Activated T-helper 2 cell treated with anti-CD3 and anti-CD28 coated beads, Interferon-gamma antibody, Interleukin-2, Interleukin-4, amounts not matched to agents 10 μg/mL and 5 μg/mL and 100 μg/mL, durations not matched to agents 14 hours and 24 hours and 36 hours (primary cell): ENCODE measurements at regions not wholly inside any gene's neighbourhood (a gene's known extent, or its start where the extent isn't known, plus 50 kb on each side); places are given as distances from the start of the nearest gene placed in this dataset.

Experiments
- DNase-seq: peaks from one replicate; pipeline ENCODE4 v3.0.0; 2021; ENCODE audit warnings: low spot score
- H3K27ac Mint-ChIP-seq: one replicate; pipeline ENCODE4 v1.8.0; 2021; ENCODE audit warnings: mixed read lengths
- H3K27me3 Mint-ChIP-seq: one replicate; pipeline ENCODE4 v1.8.0; 2021; ENCODE audit warnings: low read depth, mixed read lengths
- H3K36me3 Mint-ChIP-seq: one replicate; pipeline ENCODE4 v1.8.0; 2021; ENCODE audit warnings: low read depth, mixed read lengths
- H3K4me1 Mint-ChIP-seq: one replicate; pipeline ENCODE4 v1.8.0; 2021; ENCODE audit warnings: low read depth, mixed read lengths
- H3K4me3 Mint-ChIP-seq: one replicate; pipeline ENCODE4 v1.8.0; 2021; ENCODE audit warnings: low read depth, mild to moderate bottlenecking, moderate library complexity, mixed read lengths
- H3K9me3 Mint-ChIP-seq: one replicate; pipeline ENCODE4 v1.8.0; 2021; ENCODE audit warnings: mixed read lengths
- intact Hi-C: fragments of 100-400 bp; cut with micrococcal nuclease; formaldehyde crosslinking; loops from one replicate; pipeline ENCODE4 v1.15.1; 2023

DNA sequence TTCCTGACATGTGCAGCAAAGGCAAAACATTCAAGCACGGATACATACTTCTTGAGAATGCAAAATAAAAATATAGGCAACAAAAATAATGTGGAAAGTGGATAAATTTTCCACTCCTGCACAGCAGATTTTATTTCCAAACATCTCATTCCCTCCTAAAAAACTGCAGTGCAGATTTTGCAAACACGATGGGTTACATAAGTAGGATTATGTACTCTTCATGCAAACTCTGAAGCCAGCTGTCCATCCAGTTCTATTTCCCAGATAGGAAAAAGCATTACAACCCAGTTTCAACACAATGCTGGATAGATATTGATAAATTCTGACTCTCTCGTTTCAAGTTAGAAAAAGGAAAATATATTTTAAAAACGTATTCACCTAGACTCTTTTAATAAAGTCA lies 52.7 kb upstream of the CCNG1 start:
- intact Hi-C loops: no loop called here
- Mint-ChIP-seq H3K27me3 (no peaks in the 10 kb centered on the region), H3K27ac (no peak overlapping the region), H3K4me3 (no peak overlapping the region), H3K9me3 (no peaks in the 10 kb centered on the region), H3K4me1 (no peaks in the 10 kb centered on the region), H3K36me3 (no peaks in the 10 kb centered on the region)
- DNase-seq: no peak

DNA sequence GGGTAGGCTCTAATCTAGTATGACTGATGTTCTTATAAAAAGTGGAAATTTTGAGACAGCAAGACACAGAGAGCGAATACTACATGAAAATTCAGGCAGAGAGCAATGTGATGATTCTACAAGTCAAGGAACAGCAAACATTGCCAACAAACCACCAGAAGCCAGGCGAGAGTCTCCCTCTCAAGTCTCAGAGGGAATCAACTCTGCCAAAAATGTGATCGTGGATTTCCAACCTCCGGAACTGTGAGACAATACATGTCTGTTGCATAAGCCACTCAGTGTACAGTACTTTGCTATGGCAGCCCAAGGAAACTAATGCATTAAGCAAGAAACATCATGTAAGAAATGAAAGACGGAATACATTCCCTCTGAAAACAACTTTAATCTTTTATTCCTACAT lies 52.1 kb upstream of the CCNG1 start:
- intact Hi-C loops: no loop called here
- Mint-ChIP-seq H3K9me3 (no peaks in the 10 kb centered on the region), H3K4me1 (no peaks in the 10 kb centered on the region), H3K27ac (no peak overlapping the region), H3K36me3 (no peaks in the 10 kb centered on the region), H3K27me3 (peaks cover under 1% of the 10 kb centered on the region), H3K4me3 (no peak overlapping the region)
- DNase-seq: no peak

DNA sequence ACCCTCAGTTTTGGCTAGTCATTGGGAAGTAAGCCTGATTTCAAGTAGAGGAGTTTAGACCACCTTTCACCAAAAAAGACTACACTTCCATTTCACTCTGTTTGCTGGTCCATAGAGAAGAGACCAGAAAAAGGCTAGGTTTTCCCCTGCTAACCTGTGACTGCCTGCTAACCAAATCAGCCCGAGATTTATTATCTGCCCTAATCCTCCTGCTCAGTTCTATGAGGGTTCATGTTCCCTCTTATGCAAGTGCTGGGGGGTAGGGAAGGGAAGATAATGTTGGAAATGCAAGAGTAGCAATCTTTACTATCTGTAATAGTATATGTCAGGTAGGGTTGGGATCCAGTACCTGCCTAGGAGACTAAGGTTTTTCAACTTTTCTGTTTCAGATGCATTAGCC lies 51.6 kb upstream of the CCNG1 start:
- no peak for DNase-seq
- no peak overlapping the region for H3K27ac Mint-ChIP-seq
- no peaks in the 10 kb centered on the region for H3K36me3 Mint-ChIP-seq
- no peak overlapping the region for H3K4me3 Mint-ChIP-seq
- no peaks in the 10 kb centered on the region for H3K4me1 Mint-ChIP-seq
- H3K27me3 Mint-ChIP-seq: peaks cover 2% of the 10 kb centered on the region
- intact Hi-C loops: no loop called here
- no peaks in the 10 kb centered on the region for H3K9me3 Mint-ChIP-seq

DNA sequence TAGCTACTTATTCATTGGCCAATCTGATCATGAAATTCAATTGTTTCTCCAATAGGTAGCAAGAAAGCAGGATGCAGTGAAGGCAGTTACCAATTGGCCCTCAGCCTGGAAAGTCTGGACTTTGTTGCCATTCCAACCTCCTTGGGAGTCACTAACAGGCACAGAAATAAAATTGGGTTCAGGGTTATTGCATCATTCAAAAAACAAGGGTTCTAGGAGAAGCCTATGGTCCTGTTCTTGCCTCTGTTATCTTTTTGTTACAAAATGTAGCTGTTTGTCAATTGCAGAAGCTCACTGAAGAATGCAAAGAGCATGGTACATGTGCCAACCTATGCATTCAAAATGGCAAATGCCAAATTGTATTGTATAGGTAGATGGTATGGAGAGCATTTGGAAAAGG lies 51.0 kb upstream of the CCNG1 start:
- Mint-ChIP-seq H3K4me3 (no peak overlapping the region), H3K27ac (no peak overlapping the region), H3K4me1 (no peaks in the 10 kb centered on the region), H3K36me3 (no peaks in the 10 kb centered on the region), H3K9me3 (no peaks in the 10 kb centered on the region), H3K27me3 (peaks cover 2% of the 10 kb centered on the region)
- no peak for DNase-seq
- intact Hi-C loops: no loop called here

DNA sequence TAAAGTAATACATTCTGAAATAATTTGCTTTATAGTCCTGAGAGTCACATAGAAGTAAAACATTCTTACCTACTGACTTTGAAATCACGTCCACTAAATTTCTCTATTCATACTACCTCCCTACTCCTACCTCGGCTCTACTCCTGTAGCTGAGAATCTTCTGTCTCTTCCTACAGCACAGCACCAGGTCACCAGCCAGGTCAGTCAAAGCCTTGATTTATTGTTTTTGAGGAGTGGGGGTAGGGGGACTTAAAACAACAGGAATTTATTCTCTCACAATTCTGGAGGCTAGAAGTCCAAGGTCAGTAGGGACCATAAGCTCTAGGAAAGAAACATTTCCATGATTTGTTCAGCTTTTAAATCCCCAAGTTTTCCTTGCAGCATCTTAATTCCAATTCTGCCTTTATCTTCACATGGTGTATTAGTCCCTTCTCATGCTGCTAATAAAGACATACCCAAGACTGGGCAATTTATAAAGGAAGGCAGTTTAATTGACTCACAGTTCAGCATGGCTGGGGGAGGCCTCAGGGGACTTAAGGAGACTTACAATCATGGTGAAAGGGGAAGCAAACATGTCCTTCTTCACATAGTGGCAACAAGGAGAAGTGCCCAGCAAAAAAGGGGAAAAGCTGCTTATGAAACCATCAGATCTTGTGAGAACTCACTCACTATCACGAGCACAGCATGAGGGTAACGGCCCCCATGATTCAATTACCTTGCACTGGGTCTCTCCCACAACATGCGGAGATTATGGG lies 49.6 kb upstream of the CCNG1 start:
- intact Hi-C loops: no loop called here
- no peak for DNase-seq
- Mint-ChIP-seq H3K27me3 (peaks cover 2% of the 10 kb centered on the region), H3K9me3 (no peaks in the 10 kb centered on the region), H3K27ac (no peak overlapping the region), H3K4me1 (no peaks in the 10 kb centered on the region), H3K36me3 (no peaks in the 10 kb centered on the region), H3K4me3 (no peak overlapping the region)
